KMS-11 (cell line): ENCODE measurements at regions not wholly inside any gene's neighbourhood (a gene's known extent, or its start where the extent isn't known, plus 50 kb on each side); places are given as distances from the start of the nearest gene placed in this dataset.

Experiments
- H2AFZ ChIP-seq: fragments of 200-600 bp; sonication (generic); 2 replicates; pipeline ENCODE4 v1.6.1; 2016; ENCODE audit warnings: antibody characterized with exemption, mixed run types, low read depth
- H3K27ac ChIP-seq: fragments of 200-600 bp; sonication (generic); 2 replicates; pipeline ENCODE4 v1.6.1; 2016; ENCODE audit warnings: mild to moderate bottlenecking, mixed run types
- H3K27me3 ChIP-seq: fragments of 200-600 bp; sonication (generic); 2 replicates; pipeline ENCODE4 v1.6.1; 2017; ENCODE audit warnings: mild to moderate bottlenecking, low read depth, mixed run types, moderate library complexity; ENCODE audit not compliant: insufficient read depth
- H3K36me3 ChIP-seq: fragments of 200-600 bp; sonication (generic); 2 replicates; pipeline ENCODE4 v1.6.1; 2017; ENCODE audit warnings: mild to moderate bottlenecking, mixed run types; ENCODE audit not compliant: insufficient read depth
- H3K4me1 ChIP-seq: fragments of 200-600 bp; sonication (generic); 2 replicates; pipeline ENCODE4 v1.6.1; 2016; ENCODE audit warnings: mild to moderate bottlenecking, low read depth, mixed run types; ENCODE audit not compliant: poor library complexity, severe bottlenecking
- H3K4me2 ChIP-seq: fragments of 200-600 bp; sonication (generic); 2 replicates; pipeline ENCODE4 v1.7.0; 2016; ENCODE audit warnings: mild to moderate bottlenecking, mixed run types
- H3K4me3 ChIP-seq: fragments of 200-600 bp; sonication (generic); IDR thresholded peaks from 2 replicates; pipeline ENCODE4 v1.6.1; 2017; ENCODE audit warnings: low read depth, low read length, mixed read lengths; ENCODE audit not compliant: insufficient read depth
- H3K79me2 ChIP-seq: fragments of 200-600 bp; sonication (generic); 2 replicates; pipeline ENCODE4 v1.6.1; 2016; ENCODE audit warnings: low read depth, mixed run types; ENCODE audit not compliant: insufficient read depth
- H3K9ac ChIP-seq: fragments of 200-600 bp; sonication (generic); 2 replicates; pipeline ENCODE4 v1.6.1; 2016; ENCODE audit warnings: mild to moderate bottlenecking, mixed run types
- H4K20me1 ChIP-seq: fragments of 200-600 bp; sonication (generic); 2 replicates; pipeline ENCODE4 v1.6.1; 2016; ENCODE audit warnings: mild to moderate bottlenecking, mixed run types; ENCODE audit not compliant: insufficient read depth
- CTCF ChIP-seq: fragments of 200-600 bp; sonication (generic); conservative IDR thresholded peaks from 2 replicates; pipeline ENCODE4 v1.6.1; 2017; ENCODE audit warnings: low read depth, mild to moderate bottlenecking, antibody characterized with exemption, low read length, moderate library complexity, mixed read lengths

GRCh38 chr9:79902825-79903600 lies 331.2 kb downstream of the TLE4 start:
- Histone ChIP-seq H3K4me1 (no peaks in the 10 kb centered on the region), H3K27me3 (no peaks in the 10 kb centered on the region), H3K27ac (no peak overlapping the region), H3K79me2 (no peaks in the 10 kb centered on the region), H3K36me3 (no peaks in the 10 kb centered on the region), H2AFZ (no peak overlapping the region), H4K20me1 (no peaks in the 10 kb centered on the region), H3K4me2 (no peak overlapping the region), H3K4me3 (no peak overlapping the region), H3K9ac (no peak overlapping the region)
- TF ChIP-seq CTCF = no peak

DNA sequence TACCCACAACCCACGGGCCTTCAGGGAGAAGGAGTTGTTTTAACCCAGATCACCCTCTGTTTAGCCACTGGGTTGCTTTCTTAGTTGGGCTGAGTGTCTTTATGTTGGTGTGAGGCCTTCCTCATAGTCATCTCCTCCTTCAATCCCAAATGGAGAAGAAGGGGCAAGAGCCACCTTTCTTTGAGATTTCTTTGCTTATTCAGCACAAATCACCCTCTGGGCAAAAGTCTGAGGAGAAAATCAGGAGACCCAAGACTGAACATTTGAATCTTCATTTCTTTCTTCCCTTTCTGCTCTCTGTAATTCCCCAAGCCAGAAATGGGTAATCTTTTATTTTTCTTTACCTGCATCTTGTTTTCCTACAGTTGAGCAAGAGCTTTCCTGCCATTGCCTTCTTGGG lies 329.0 kb downstream of the TLE4 start:
- Histone ChIP-seq H3K79me2 (no peaks in the 10 kb centered on the region), H3K4me3 (no peak overlapping the region), H3K4me2 (no peak overlapping the region), H2AFZ (no peak overlapping the region), H4K20me1 (no peaks in the 10 kb centered on the region), H3K27ac (no peak overlapping the region), H3K9ac (no peak overlapping the region), H3K36me3 (no peaks in the 10 kb centered on the region), H3K27me3 (no peaks in the 10 kb centered on the region), H3K4me1 (no peaks in the 10 kb centered on the region)
- TF ChIP-seq CTCF = no peak

DNA sequence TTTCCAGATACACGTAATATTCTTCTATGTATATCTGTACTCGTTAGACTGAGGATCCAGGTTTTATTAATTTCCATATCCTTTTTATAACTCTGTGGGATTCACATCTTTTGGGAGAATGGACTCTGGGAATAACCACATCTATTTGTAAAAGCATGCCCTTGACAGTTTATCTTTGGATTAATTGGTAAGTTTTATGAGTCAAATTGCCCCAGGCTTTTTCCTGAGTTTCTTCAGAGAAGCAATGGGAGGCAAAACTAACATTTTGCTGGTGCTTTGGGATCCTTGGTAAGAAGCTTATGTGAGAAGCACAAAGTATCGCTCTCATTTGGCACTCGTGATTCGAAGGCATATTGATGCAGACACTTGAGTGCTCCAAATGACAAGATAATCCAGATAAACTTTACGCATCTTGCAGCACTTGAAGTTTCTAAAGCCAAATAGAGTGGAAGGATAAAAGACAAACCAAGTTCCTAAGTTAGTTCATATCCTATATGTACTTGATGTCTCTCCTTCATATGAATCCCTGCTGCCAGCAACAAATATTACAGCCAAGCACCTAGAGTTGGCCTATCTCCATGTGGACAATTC lies 324.7 kb downstream of the TLE4 start:
- Histone ChIP-seq H3K27ac (no peak overlapping the region), H3K79me2 (no peaks in the 10 kb centered on the region), H4K20me1 (no peaks in the 10 kb centered on the region), H3K36me3 (no peaks in the 10 kb centered on the region), H3K27me3 (no peaks in the 10 kb centered on the region), H3K4me1 (no peaks in the 10 kb centered on the region), H3K4me2 (no peak overlapping the region), H2AFZ (no peak overlapping the region), H3K9ac (no peak overlapping the region), H3K4me3 (no peak overlapping the region)
- no peak for TF ChIP-seq CTCF

DNA sequence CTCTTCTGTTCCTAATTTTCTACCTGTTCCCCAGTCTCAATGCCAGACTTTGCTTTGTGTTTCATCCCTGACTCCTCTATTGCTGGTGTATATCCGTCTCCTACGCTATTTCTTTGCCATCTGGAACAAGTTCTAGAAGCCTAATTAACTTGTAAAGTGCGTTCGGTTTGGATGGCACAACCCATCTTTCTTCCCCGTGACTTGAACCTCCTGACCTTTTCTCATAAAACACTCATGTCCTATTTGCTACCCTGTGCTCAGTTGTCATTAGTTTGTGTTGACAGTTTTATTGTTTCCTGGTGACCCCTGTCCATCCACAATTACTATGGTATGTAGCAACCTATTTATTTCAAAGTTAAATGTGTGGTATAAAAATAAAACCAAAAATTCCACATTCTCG lies 323.5 kb downstream of the TLE4 start:
- no peaks in the 10 kb centered on the region for H3K36me3 ChIP-seq

More for the DNA sequence above, 323.5 kb downstream of the TLE4 start:
- no peak overlapping the region for H2AFZ ChIP-seq
- no peaks in the 10 kb centered on the region for H3K4me1 ChIP-seq
- H3K27ac ChIP-seq = no peak overlapping the region
- H3K4me2 ChIP-seq = no peak overlapping the region
- no peaks in the 10 kb centered on the region for H3K27me3 ChIP-seq
- H3K9ac ChIP-seq = no peak overlapping the region
- TF ChIP-seq CTCF = no peak
- H3K4me3 ChIP-seq = no peak overlapping the region
- no peaks in the 10 kb centered on the region for H3K79me2 ChIP-seq
- no peaks in the 10 kb centered on the region for H4K20me1 ChIP-seq
